ENCODE measurements at regions not wholly inside any gene's neighbourhood (a gene's known extent, or its start where the extent isn't known, plus 50 kb on each side); places are given as distances from the start of the nearest gene placed in this dataset.

DNA sequence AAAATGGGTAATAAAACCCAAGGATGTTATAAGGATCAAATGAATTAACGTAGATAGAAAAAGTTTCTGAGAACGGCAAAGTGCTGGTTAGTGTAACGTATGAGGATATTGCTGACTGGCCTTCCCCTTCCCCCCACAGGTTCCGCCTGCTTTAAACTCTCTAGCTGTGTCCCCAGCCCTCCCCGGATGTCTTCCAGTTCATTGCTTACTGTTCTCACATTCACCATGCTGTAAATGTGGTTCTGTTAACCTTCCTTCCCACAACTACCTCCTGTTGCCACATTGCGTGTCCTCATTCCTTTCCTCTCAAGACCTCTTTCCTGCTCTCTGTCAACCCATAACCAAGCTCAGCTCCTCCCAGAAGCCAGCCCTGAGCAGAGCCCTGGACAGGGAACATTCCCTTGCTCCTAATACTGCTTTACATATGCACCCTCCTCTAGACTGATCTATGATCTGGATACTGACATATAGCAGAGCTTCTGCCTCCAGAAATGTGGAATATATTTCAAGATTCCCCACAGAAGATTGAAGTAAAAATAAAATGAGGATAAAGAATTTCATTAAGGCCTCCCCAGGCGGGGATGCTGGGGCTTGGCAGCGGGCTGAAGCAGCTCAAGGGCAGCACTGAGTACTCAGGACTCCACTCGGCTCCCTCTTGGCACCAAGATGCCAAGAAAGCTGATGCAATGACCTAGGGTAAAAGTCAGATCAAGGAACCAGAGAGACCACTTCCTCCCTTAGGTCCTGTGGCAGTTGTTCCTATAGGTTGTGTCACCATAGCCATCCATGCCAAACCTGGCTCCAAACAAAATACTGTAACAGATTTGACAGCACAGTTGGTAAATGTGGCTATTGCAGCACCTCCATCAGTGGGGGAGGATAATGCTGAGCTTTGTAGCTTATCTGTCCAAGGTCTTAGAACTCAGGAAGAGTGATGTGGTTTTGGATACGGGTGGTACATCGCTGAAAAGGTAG, 136.4 kb upstream of the PIK3C3 start:
- H3K27me3 ChIP-seq, result no peaks in the 10 kb centered on the region
- no peak overlapping the region for H3K27ac ChIP-seq
- no peaks in the 10 kb centered on the region for H3K4me1 ChIP-seq
- H3K36me3 ChIP-seq, result no peaks in the 10 kb centered on the region
- intact Hi-C loops (cut with DNase I; ENCODE audit: low total_unique reads), result no loop called here
- H3K9me3 ChIP-seq, result no peaks in the 10 kb centered on the region
- TF ChIP-seq POLR2AphosphoS5 (IDR thresholded peaks at IDR 0.05), result no peak
- TF ChIP-seq, protein P1, sequence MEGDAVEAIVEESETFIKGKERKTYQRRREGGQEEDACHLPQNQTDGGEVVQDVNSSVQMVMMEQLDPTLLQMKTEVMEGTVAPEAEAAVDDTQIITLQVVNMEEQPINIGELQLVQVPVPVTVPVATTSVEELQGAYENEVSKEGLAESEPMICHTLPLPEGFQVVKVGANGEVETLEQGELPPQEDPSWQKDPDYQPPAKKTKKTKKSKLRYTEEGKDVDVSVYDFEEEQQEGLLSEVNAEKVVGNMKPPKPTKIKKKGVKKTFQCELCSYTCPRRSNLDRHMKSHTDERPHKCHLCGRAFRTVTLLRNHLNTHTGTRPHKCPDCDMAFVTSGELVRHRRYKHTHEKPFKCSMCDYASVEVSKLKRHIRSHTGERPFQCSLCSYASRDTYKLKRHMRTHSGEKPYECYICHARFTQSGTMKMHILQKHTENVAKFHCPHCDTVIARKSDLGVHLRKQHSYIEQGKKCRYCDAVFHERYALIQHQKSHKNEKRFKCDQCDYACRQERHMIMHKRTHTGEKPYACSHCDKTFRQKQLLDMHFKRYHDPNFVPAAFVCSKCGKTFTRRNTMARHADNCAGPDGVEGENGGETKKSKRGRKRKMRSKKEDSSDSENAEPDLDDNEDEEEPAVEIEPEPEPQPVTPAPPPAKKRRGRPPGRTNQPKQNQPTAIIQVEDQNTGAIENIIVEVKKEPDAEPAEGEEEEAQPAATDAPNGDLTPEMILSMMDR (IDR thresholded peaks at IDR 0.05), result no peak
- TF ChIP-seq POLR2A (IDR thresholded peaks at IDR 0.05), result no peak
- DNase-seq (ENCODE audit: low spot score in 2 of 2), result no peak
- H3K4me3 ChIP-seq, result no peak overlapping the region

DNA sequence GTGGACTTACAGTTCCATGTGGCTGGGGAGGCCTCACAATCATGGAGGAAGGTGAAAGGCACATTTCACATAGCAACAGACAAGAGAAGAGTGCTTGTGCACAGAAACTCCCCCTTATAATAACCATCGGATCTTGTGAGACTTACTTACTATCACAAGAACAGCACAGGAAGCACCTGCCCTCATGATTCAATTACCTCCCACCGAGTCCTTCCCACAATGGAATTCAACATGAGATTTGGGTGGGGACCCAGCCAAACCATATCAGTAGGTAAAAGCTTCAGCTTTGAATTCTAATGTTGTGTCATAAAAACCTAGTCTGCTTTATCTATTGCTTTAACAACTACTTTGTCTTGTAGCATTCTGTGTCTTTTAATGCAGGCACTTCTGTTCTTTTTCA, 140.4 kb upstream of the PIK3C3 start:
- intact Hi-C loops (cut with DNase I; ENCODE audit: low total_unique reads), result no loop called here
- no peak for DNase-seq (ENCODE audit: low spot score in 2 of 2)
- TF ChIP-seq POLR2AphosphoS5 (IDR thresholded peaks at IDR 0.05) (no peak), POLR2A (IDR thresholded peaks at IDR 0.05) (no peak)
- TF ChIP-seq, protein P1 (IDR thresholded peaks at IDR 0.05), result no peak

DNA sequence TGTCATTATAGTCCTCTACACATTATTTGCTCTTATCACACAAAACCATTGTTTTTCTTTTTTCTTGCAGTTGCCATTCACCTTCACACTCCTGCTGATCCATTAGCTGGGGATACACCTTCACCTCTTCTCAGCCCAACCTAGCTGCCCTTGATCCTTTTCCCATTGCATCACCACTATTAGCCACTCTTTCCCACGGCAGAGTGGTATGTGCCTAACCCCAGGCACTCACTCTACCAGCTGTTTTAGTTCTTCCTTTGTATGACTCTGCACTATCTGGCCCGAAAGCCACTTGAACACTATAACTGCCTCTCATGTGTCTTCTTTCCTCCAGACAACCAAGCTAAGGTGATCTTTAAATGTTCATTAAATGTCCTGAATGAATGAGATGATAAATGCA, 145.4 kb upstream of the PIK3C3 start:
- no peaks in the 10 kb centered on the region for H3K9me3 ChIP-seq
- no peak overlapping the region for H3K27ac ChIP-seq
- TF ChIP-seq, protein P1 (IDR thresholded peaks at IDR 0.05), result no peak
- TF ChIP-seq POLR2A (IDR thresholded peaks at IDR 0.05) (no peak), POLR2AphosphoS5 (IDR thresholded peaks at IDR 0.05) (no peak)

More for the DNA sequence above, 140.4 kb upstream of the PIK3C3 start:
- no peaks in the 10 kb centered on the region for H3K27me3 ChIP-seq
- no peaks in the 10 kb centered on the region for H3K4me1 ChIP-seq
- H3K4me3 ChIP-seq, result no peak overlapping the region
- no peak overlapping the region for H3K27ac ChIP-seq
- no peaks in the 10 kb centered on the region for H3K36me3 ChIP-seq
- no peaks in the 10 kb centered on the region for H3K9me3 ChIP-seq

DNA sequence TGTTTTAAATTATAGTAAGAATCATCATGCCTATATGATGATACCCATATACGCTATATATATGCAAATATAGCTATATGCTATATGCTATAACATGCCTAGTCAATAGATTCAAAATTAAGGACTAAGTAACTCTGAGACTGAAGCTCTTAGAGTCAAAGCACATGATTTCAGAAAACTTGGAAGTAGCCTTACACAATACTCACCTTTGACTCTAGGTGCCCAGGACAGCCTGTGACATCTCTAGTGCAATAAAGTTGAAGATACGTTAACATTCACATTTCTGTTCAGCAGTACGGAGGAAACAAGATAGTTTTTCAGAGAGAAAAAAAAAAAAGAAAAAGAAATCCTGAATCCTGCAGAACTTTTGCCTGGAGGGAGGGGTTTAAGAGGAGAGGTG, 149.7 kb upstream of the PIK3C3 start:
- no peaks in the 10 kb centered on the region for H3K36me3 ChIP-seq
- H3K27me3 ChIP-seq, result no peaks in the 10 kb centered on the region
- no peak overlapping the region for H3K4me3 ChIP-seq
- DNase-seq (ENCODE audit: low spot score in 2 of 2), result no peak
- intact Hi-C loops (cut with DNase I; ENCODE audit: low total_unique reads), result no loop called here
- no peak overlapping the region for H3K27ac ChIP-seq
- TF ChIP-seq, protein P1 (IDR thresholded peaks at IDR 0.05), result no peak
- TF ChIP-seq POLR2AphosphoS5 (IDR thresholded peaks at IDR 0.05), result no peak
- TF ChIP-seq POLR2A (IDR thresholded peaks at IDR 0.05), result no peak
- H3K9me3 ChIP-seq, result no peaks in the 10 kb centered on the region
- no peaks in the 10 kb centered on the region for H3K4me1 ChIP-seq

More for the DNA sequence above, 145.4 kb upstream of the PIK3C3 start:
- Histone ChIP-seq H3K27me3 (no peaks in the 10 kb centered on the region), H3K36me3 (no peaks in the 10 kb centered on the region), H3K4me3 (no peak overlapping the region), H3K4me1 (no peaks in the 10 kb centered on the region)
- intact Hi-C loops (cut with DNase I; ENCODE audit: low total_unique reads), result no loop called here
- DNase-seq (ENCODE audit: low spot score in 2 of 2), result no peak

DNA sequence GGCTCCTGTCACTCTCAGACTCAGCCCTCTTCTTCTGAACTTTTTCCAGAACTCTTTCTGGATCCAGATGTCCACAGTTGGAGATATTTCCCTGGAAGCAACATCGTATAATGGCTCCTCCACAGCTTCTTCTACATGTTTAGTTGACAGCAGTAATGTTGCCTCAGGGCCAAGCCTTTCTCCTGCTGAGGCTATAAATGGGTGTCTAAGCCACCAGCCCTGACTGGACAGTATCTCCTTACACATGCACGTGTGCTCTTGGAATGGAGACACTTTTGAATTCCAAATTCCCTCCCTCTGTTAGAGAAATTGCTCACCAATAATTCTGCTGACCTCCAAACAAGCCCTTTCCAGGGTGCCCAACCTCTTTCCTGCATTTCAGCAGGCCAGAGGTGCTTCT, 156.2 kb upstream of the PIK3C3 start:
- DNase-seq (ENCODE audit: low spot score in 2 of 2), result no peak
- Histone ChIP-seq H3K4me1 (no peaks in the 10 kb centered on the region), H3K36me3 (no peaks in the 10 kb centered on the region), H3K27ac (no peak overlapping the region), H3K9me3 (no peaks in the 10 kb centered on the region), H3K27me3 (no peaks in the 10 kb centered on the region), H3K4me3 (no peak overlapping the region)
- no peak for TF ChIP-seq POLR2AphosphoS5 (IDR thresholded peaks at IDR 0.05)
- TF ChIP-seq, protein P1 (IDR thresholded peaks at IDR 0.05), result no peak
- TF ChIP-seq POLR2A (IDR thresholded peaks at IDR 0.05), result no peak
- intact Hi-C loops (cut with DNase I; ENCODE audit: low total_unique reads), result no loop called here
